Loucy (cell line): ENCODE measurements at regions not wholly inside any gene's neighbourhood (a gene's known extent, or its start where the extent isn't known, plus 50 kb on each side); places are given as distances from the start of the nearest gene placed in this dataset.

Experiments used
- CTCF ChIP-seq: fragments of 200-600 bp; sonication (generic); conservative IDR thresholded peaks from 2 replicates; pipeline ENCODE4 v1.5.1; 2014; ENCODE audit warnings: mild to moderate bottlenecking, antibody characterized with exemption, low read length
- EZH2phosphoT487 ChIP-seq: fragments of 200-600 bp; IDR thresholded peaks from 2 replicates; pipeline ENCODE4 v1.6.1; 2018; ENCODE audit warnings: antibody characterized with exemption, mild to moderate bottlenecking, moderate library complexity, borderline replicate concordance

GRCh38 chr9:88796947-88797346 is 194.3 kb upstream of the S1PR3 start:
- TF ChIP-seq CTCF = no peak
- TF ChIP-seq EZH2phosphoT487 = no peak
